Colon (tissue), 2 donors: ENCODE measurements at regions not wholly inside any gene's neighbourhood (a gene's known extent, or its start where the extent isn't known, plus 50 kb on each side); places are given as distances from the start of the nearest gene placed in this dataset.
"Not testable (repeated sequence)": the region's sequence is repeated elsewhere in the genome, so short reads cannot be mapped to it uniquely, and the experiment has no call there.

Experiments used
- FAIRE-seq: peaks from 2 replicates; lab custom pipeline; 2012; peaks lifted over from hg19 to GRCh38; lab: Jason Lieb, UNC
- donor health status: control.
- donor health status: control.

GRCh38 chr12:60501124-60501729 lies 905.4 kb downstream of the SLC16A7 start:
- no peak for FAIRE-seq

- FAIRE-seq, result no peak
Measured at GRCh38 chr12:60522684-60523400, 927.0 kb downstream of the SLC16A7 start.

- FAIRE-seq, result no peak
Measured at GRCh38 chr12:60529261-60529660, 933.4 kb downstream of the SLC16A7 start.

- FAIRE-seq, result no peak
Measured at GRCh38 chr12:60529723-60530122, 933.9 kb downstream of the SLC16A7 start.

GRCh38 chr12:60535363-60535762 lies 939.5 kb downstream of the SLC16A7 start:
- no peak for FAIRE-seq

- no peak for FAIRE-seq
Measured at GRCh38 chr12:60539592-60539991, 943.8 kb downstream of the SLC16A7 start.

- FAIRE-seq, result no peak
Measured at GRCh38 chr12:60568914-60569313, 973.1 kb downstream of the SLC16A7 start.

GRCh38 chr12:60577607-60578006 lies 981.8 kb downstream of the SLC16A7 start:
- FAIRE-seq, result no peak

- not testable (repeated sequence) for FAIRE-seq
Measured at GRCh38 chr12:60587664-60588063, 991.8 kb downstream of the SLC16A7 start.

- FAIRE-seq, result no peak
Measured at GRCh38 chr12:60594035-60594711, 998.3 kb downstream of the SLC16A7 start.

- peak; percentile 5 for FAIRE-seq
Measured at GRCh38 chr12:60602601-60603000, 1006.8 kb downstream of the SLC16A7 start.

- FAIRE-seq, result not testable (repeated sequence)
Measured at GRCh38 chr12:60603475-60603874, 1007.6 kb downstream of the SLC16A7 start.

- no peak for FAIRE-seq
Measured at GRCh38 chr12:60616400-60616799, 1020.6 kb downstream of the SLC16A7 start.

GRCh38 chr12:60630796-60631195 lies 1035.0 kb downstream of the SLC16A7 start:
- no peak for FAIRE-seq

- FAIRE-seq, result no peak
Measured at GRCh38 chr12:60644076-60644475, 1048.2 kb downstream of the SLC16A7 start.

GRCh38 chr12:60666895-60667294 lies 1071.1 kb downstream of the SLC16A7 start:
- FAIRE-seq, result no peak

- no peak for FAIRE-seq
Measured at GRCh38 chr12:60672949-60673348, 1077.1 kb downstream of the SLC16A7 start.

- FAIRE-seq, result no peak
Measured at GRCh38 chr12:60684988-60685655, 1089.3 kb downstream of the SLC16A7 start.

- no peak for FAIRE-seq
Measured at GRCh38 chr12:60689137-60689536, 1093.3 kb downstream of the SLC16A7 start.

- no peak for FAIRE-seq
Measured at GRCh38 chr12:60693019-60693626, 1097.3 kb downstream of the SLC16A7 start.

- no peak for FAIRE-seq
Measured at GRCh38 chr12:60704171-60704914, 1108.5 kb downstream of the SLC16A7 start.

GRCh38 chr12:60710246-60710645 lies 1114.4 kb downstream of the SLC16A7 start:
- FAIRE-seq, result no peak
